Upper lobe of left lung (tissue), 4 donors: ENCODE measurements at regions not wholly inside any gene's neighbourhood (a gene's known extent, or its start where the extent isn't known, plus 50 kb on each side); places are given as distances from the start of the nearest gene placed in this dataset.

Experiments
- POLR2A ChIP-seq, 4 donors: fragments of 450-650 bp; IDR thresholded peaks; one replicate each; pipeline ENCODE4 v1.5.1; 2016 to 2017; ENCODE audit warnings: antibody characterized with exemption in 4 of 4, mild to moderate bottlenecking in 2 of 4
- TF ChIP-seq, protein P1 (sequence below), 6 experiments: fragments of 450-650 bp in 4 of 6; fragments of 200-600 bp in 2 of 6; sonication (generic) in 2 of 6; IDR thresholded peaks; one replicate each; pipeline ENCODE4 v1.5.1; 2016 to 2019; ENCODE audit warnings: antibody characterized with exemption in 6 of 6

DNA sequence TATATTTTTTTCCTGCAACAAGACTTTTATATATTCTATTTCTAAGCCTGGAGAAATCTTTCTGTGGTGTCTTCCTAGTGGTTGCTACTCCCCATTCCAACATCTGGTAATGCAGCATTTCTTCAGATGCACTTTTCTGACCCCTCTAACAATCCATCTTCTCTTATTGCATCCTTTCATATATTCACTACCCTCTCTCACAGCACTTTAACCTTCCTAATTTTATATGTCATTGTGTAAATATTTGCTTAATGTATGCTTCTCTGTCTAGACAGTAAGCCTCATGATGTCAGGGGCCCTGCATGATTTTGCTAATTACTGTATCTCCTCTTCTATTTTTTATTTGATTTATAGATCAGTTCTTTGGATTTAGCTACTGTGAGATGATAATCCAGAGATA, 701.6 kb downstream of the KCNA4 start:
- TF ChIP-seq, protein P1, sequence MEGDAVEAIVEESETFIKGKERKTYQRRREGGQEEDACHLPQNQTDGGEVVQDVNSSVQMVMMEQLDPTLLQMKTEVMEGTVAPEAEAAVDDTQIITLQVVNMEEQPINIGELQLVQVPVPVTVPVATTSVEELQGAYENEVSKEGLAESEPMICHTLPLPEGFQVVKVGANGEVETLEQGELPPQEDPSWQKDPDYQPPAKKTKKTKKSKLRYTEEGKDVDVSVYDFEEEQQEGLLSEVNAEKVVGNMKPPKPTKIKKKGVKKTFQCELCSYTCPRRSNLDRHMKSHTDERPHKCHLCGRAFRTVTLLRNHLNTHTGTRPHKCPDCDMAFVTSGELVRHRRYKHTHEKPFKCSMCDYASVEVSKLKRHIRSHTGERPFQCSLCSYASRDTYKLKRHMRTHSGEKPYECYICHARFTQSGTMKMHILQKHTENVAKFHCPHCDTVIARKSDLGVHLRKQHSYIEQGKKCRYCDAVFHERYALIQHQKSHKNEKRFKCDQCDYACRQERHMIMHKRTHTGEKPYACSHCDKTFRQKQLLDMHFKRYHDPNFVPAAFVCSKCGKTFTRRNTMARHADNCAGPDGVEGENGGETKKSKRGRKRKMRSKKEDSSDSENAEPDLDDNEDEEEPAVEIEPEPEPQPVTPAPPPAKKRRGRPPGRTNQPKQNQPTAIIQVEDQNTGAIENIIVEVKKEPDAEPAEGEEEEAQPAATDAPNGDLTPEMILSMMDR (IDR thresholded peaks at IDR 0.05): no peak
- no peak for TF ChIP-seq POLR2A (IDR thresholded peaks at IDR 0.05)
